ENCODE measurements at regions not wholly inside any gene's neighbourhood (a gene's known extent, or its start where the extent isn't known, plus 50 kb on each side); places are given as distances from the start of the nearest gene placed in this dataset.

GRCh38 chr2:15720561-15721307 lies 129.1 kb downstream of the DDX1 start:
- no peak for DNase-seq

- no peak for DNase-seq
Observed at GRCh38 chr2:15721411-15722067, 129.9 kb downstream of the DDX1 start.

- no peak for DNase-seq
Observed at GRCh38 chr2:15722980-15723379, 131.3 kb downstream of the DDX1 start.

GRCh38 chr2:15724235-15724634 lies 132.6 kb downstream of the DDX1 start:
- no peak for DNase-seq

DNA sequence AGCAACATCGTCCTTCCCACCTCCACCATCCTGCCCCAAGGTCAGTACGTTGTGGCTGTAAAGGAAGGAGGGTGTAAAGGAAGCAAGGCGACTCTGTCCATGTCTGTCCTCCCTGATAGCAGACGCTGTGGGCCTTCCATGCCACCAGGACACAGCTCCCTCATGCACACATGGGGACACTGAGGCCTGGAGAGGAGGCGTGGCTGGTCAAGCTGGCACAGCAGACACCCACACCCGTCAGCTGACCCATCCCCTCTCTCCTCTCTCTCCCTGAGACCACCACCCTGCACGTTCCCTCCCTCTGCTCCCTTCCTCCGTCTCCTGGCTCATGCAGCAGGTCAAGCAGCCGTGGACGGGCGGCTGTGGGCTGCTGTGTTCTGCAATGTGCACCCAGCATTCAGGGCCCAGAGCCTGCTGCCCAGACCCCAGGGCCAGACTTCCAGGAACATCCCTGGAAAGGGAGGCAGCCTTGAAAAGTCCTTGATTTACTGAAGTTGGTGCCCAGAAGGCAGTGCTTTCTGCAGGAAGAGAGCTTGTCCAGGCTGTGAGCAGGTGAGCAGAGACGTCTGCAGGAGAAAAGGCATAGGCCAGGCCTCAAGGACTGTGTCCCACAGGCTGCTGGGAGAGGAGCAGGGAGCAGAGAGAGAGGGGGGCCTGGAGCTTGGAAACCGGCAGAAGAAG lies 133.6 kb downstream of the DDX1 start:
- DNase-seq: no peak

DNA sequence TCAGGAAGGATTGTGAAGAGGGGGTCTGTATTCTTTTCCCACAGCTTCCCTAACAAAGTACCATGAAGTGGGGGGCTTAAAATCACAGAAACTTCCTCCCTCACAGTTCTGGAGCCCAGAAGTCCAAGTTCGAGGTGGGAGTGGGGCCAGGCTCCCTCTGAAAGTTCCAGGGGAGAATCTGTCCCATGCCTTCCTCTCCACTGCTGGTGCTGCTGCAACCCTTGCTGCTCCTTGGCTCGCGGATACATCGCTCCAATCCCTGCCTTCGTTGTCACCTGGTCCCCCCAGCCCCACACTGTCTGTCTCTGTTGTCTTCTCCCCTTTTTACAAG lies 134.1 kb downstream of the DDX1 start:
- DNase-seq: no peak

DNA sequence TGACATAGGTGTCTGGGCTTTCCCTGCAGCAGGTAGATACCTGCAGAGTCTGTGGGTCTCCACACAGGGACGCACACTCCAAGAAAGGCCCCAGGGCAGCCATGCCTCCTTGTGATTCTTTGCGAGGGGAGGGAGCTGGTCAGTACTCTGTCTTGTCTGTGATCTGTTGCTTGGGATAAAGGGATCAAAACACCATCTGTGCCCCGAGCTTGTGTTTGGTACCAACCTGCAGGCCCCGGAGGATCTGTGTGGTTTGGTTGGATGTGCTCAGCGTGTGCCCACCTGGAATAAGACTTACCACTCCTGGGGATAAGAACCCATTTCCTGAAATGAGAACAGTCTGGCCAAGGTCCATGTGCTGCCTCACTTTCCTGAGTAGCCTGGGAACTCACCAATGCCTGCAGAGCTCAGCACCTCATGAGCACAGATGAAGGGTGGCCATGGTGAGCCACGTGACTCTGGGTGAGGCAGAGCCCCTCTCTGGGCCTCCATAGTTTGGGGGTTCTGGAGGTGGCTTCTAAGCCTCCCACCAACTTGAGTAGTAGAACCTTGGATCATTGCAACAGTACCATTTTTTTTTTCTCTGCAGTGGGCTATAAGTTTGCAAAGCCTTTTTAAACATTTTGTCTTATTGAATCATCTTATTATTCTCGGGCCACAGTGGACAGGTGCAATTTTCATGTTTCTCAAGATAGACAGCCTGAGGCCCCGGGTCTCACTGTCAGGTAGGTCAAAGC lies 134.8 kb downstream of the DDX1 start:
- no peak for DNase-seq

DNA sequence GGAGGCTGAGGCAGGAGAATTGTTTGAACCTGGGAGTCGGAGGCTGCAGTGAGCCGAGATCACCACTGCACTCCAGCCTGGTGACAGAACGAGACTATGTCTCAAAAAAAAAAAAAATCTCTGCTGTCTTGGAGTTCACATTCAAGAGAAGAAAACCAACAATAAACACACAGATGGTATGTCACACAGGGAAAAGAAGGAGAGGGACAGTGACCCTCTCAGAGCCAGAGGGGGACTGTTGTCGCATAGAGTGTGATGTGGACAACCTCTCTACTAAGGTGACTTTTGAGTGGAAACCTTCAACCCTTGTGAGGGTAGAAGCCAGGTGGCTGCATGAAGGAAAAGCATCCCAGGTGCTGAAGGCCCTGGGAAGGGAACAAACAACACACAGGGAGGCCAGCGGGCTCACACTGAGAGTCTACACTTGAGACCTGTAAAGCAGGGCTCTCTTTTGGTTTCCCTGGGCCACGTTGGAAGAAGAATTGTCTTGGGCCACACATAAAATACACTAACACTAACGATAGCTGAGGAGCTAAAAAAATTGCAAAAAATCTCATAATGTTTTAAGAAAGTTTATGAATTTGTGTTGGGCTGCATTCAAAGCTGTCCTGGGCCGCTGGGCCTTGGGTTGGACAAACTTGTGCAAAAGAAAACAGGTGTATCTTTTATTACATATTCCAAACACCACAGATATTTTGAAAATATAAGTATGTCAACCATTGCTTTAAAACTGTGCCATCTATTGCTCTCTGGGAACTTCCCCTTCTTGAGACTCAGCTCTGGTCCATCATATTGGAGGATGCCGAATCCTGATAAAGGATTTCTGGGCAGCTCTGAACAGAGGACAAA lies 136.0 kb downstream of the DDX1 start:
- no peak for DNase-seq

DNA sequence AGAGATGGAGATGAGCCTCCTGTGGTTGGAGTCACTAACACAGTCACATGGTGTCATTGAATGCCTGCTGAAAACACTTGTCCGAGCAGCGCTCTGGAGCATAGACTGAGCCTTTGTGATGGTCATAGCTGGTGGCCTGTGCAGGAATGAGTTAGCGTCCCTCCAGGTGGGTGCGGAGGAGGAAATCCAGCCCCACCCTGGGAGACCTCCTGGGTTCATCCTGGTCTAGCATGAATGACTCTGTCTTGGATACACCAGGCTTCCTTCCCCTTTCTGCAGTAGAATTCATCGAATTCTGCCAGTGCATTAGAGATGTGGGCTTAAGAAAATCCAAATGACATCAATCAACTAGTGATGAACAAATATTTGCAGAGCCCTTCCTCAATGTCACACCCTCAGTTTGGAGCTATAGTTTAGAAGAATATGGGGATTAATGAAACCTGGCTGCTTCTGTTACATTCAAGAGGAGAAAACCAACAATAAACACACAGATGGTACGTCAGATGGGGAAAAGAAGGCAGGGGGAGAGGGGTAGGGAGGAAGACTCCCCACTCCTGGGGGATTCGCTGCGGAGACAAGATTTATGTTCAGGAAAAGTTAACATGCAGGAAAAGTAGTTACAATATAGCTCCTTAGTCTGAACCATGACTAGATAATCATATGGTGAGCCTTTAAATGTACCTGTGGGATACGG lies 136.7 kb downstream of the DDX1 start:
- no peak for DNase-seq

GRCh38 chr2:15729001-15729400 lies 137.3 kb downstream of the DDX1 start:
- no peak for DNase-seq

GRCh38 chr2:15729709-15730544 lies 138.3 kb downstream of the DDX1 start:
- DNase-seq: peak; percentile 88

DNA sequence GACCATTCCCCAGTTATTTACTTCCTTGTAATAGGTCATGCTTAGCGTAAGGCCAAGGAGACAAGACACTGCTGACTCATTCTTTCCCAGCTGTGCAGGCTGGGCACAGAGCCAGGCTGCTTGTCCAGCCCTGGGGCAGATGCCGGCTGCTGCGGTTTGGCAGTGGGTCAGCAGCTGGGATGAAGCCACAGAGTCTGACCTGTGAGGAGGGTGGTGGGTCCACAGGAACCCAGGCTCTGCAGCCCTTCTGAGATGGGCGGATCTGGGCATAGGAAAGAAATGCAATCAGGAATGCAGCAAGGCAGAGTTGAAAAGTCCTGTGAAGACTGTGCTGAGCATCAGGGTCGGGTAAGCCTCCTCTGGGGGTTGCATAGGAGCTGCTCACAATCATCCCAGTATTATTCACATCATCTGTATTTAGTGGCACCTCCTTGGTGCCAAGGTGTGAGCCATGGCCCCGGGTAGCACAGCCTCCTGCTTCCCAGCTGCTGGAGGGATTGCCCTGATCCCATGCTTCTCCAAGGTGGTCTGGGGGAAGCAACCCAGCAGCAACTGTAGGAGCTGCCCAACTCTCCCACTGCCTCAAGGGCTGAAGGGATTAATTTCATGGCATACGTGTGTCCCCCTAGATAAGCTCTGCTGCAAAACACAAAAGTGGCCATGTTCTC lies 139.0 kb downstream of the DDX1 start:
- DNase-seq: peak; percentile 87

DNA sequence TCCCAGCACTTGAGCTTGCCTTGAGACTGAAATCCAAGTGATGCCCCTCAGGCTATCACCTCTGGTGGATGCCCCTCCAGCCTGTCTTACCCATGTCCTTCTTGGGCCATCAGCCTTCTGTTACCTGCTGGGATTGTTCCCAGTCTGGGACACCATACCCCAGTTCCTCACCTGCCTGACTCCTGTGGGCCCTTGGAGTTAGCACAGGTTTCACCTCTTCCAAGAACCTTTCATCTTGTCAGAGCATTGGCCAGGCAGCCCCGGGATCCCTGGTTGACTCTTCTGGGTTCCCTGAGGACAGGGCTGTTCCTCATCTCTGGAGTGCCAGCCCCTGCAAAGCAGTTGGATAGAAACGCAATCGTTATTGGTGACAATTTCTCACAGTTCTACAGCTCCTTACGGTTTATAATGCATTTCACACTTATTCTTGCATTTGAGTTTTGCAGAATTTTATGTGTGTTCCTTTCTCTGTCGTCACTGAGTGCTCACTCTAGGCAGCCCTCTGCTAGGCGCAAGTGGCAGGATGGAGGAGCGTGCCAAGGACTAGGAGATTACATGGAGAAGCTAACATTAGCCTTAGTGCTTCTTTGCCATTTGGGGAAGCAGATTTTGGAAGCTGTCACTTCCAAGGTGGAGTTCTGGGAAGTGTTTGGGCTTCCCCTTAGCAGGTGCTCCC lies 139.7 kb downstream of the DDX1 start:
- DNase-seq: no peak

- no peak for DNase-seq
Observed at GRCh38 chr2:15731889-15732271, 140.2 kb downstream of the DDX1 start.

GRCh38 chr2:15732341-15733077 lies 140.8 kb downstream of the DDX1 start:
- no peak for DNase-seq

- DNase-seq: no peak
Observed at GRCh38 chr2:15733867-15734673, 142.4 kb downstream of the DDX1 start.

GRCh38 chr2:15734674-15735483 lies 143.2 kb downstream of the DDX1 start:
- no peak for DNase-seq
